PC-9 (cell line): ENCODE measurements at regions not wholly inside any gene's neighbourhood (a gene's known extent, or its start where the extent isn't known, plus 50 kb on each side); places are given as distances from the start of the nearest gene placed in this dataset.

Experiments
- EZH2 ChIP-seq: fragments of 200-600 bp; sonication (generic); IDR thresholded peaks from 2 replicates; pipeline ENCODE4 v1.8.0; 2017; ENCODE audit warnings: antibody characterized with exemption, low read depth
- TF ChIP-seq, protein P1 (sequence below): fragments of 200-600 bp; sonication (generic); conservative IDR thresholded peaks from 2 replicates; pipeline ENCODE4 v1.6.1; 2017; ENCODE audit warnings: mixed run types, antibody characterized with exemption, mild to moderate bottlenecking, moderate library complexity

DNA sequence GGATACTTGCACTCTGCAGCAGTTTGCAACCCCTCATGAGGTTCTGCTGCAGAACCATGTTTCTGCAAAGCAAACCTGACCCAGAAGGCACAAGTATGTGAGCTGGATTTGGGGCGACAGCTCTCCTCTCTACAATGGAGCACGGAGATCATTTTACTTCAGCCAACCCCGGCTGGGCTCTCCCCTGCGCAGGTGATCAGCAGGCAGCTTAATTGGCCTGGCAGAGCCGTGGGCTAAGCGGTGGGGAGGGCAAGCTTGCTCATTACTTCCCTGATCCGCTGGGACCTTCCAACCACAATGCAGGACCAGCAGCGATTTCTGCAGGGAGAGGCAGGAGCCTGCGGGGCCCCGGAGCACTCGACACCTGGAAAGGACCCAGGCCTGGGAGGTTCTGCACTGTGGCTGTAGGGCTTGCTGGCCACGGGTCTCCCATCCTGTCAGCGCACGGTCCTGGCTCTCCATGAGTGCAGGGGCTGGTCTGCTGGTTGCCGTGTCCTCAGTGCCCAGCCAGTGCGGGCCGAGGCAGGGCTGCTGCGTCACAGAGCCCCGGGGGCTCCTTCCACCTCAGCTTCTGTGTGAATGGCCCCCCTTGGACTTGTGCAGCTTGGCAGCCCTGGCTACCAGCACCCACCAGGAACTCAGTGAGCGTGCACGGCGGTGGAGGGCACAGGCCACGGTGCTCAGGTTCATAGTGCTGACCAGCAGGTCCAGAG, 51.8 kb upstream of the RAPGEF1 start:
- TF ChIP-seq, protein P1, sequence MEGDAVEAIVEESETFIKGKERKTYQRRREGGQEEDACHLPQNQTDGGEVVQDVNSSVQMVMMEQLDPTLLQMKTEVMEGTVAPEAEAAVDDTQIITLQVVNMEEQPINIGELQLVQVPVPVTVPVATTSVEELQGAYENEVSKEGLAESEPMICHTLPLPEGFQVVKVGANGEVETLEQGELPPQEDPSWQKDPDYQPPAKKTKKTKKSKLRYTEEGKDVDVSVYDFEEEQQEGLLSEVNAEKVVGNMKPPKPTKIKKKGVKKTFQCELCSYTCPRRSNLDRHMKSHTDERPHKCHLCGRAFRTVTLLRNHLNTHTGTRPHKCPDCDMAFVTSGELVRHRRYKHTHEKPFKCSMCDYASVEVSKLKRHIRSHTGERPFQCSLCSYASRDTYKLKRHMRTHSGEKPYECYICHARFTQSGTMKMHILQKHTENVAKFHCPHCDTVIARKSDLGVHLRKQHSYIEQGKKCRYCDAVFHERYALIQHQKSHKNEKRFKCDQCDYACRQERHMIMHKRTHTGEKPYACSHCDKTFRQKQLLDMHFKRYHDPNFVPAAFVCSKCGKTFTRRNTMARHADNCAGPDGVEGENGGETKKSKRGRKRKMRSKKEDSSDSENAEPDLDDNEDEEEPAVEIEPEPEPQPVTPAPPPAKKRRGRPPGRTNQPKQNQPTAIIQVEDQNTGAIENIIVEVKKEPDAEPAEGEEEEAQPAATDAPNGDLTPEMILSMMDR, result no peak
- no peak for TF ChIP-seq EZH2
